ENCODE measurements at regions not wholly inside any gene's neighbourhood (a gene's known extent, or its start where the extent isn't known, plus 50 kb on each side); places are given as distances from the start of the nearest gene placed in this dataset.

DNA sequence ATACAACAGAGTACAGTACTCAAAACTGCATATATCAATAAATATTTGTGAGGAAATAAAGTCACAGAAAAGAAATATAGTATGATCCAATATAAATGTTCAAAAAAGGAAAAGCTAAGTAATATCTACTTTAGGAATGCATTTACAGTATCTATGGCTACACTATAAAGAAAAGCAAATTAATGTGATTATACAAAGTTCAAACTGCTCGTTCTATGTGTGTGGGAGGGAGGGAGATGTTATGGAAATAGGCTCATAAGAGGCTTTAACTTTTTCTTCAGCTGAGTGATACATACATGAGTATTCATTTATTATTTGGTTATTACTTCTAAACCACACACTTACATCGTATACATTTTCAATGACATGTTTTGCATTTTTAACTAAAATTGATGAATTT is 377.7 kb upstream of the AGTR1 start:
- DNase-seq, result no peak

DNA sequence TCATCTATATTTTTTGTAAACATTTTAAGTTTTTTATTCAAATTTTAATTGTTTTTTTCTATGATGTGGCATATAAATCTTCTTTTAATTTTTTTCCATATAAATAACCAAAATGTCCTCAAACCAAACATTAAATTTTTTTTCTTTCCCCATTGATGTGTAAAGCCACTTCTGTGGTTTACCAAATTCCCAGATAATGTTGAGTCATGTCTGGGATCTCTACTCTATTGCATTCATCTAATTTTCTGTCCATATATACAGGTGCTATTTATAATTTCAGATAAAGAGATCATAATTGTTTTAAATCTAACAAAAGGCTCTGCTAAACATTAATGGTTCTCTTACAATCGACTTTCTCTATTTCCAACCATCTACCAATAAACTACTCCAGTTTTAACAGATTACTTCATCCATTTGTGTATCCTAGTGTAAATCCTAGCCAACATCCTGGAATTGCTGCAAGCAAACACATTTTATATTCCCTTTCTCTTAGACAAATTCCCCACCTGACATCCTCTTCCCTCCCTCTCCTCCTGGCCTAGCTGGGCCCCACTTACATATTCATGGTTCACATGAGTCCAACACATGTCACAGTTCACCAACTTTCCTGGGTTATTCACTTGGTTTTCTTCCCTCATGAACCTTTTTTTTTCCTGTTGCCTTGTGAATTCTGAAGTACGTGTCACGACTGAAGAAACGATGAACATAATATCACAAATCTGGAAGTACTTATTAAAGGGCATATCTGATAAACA is 368.0 kb upstream of the AGTR1 start:
- DNase-seq, result no peak

GRCh38 chr3:148330542-148330941 is 367.2 kb upstream of the AGTR1 start:
- no peak for DNase-seq

GRCh38 chr3:148331081-148331846 is 366.4 kb upstream of the AGTR1 start:
- DNase-seq, result no peak

DNA sequence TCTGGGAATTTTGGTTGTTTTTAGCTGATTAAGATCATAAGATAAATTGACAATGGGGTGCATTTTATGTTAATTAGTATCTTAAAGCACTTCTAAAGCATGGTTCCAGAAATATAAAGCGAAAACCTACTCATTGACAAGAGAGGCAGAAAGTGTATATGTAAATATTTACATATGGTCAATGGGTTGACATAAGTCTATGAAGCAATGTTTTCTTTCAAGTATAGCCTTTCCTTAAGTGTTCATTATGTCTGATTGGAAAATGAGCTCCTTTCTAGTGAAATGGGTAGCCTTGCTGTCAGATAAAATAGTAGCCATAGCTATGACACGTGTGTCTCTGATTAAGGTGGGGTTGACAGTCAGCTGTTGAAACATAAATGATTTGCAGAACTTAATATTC is 365.2 kb upstream of the AGTR1 start:
- DNase-seq, result no peak

DNA sequence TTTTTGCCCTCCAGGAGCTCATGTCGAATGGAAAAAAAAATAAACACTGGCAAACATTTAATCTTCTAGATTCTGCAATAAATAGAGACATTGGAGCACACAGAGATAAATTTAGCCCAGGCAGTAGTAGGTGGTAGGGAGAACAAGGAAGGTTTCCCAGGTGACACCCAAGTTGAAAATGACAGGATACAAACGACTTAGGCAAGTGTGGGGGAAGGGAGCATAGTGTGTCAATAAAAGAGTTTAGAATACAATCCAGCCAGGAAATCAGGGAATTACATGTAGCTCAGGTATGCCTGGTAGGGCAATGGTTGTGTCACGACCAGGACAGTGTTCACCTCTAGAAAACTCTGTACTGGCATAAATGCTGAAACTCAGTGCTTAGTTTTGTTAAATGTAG is 364.6 kb upstream of the AGTR1 start:
- no peak for DNase-seq

GRCh38 chr3:148335612-148336011 is 362.1 kb upstream of the AGTR1 start:
- DNase-seq, result no peak

- no peak for DNase-seq
Observed at GRCh38 chr3:148343416-148343815, 354.3 kb upstream of the AGTR1 start.

GRCh38 chr3:148344521-148344920 is 353.2 kb upstream of the AGTR1 start:
- no peak for DNase-seq

- no peak for DNase-seq
Observed at GRCh38 chr3:148360051-148360450, 337.7 kb upstream of the AGTR1 start.

GRCh38 chr3:148366743-148367410 is 330.8 kb upstream of the AGTR1 start:
- DNase-seq, result no peak

DNA sequence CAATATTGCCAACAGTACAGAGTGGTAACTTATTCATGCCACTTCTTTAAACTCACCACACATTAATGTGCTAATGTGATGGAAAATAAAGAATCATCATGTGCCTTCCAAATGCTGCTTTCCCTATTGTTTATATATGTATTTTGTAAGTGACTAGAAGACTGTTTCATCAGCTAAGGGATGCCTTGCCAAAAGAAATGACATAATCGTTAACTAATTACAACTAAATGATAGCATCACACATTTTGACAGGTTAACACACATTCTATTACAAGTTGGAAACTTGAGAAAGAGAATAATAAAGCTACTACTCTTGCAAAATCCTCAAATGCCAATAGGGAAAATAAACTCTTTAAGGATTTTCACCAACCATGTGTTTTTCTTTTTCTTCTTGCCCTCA is 329.9 kb upstream of the AGTR1 start:
- no peak for DNase-seq

DNA sequence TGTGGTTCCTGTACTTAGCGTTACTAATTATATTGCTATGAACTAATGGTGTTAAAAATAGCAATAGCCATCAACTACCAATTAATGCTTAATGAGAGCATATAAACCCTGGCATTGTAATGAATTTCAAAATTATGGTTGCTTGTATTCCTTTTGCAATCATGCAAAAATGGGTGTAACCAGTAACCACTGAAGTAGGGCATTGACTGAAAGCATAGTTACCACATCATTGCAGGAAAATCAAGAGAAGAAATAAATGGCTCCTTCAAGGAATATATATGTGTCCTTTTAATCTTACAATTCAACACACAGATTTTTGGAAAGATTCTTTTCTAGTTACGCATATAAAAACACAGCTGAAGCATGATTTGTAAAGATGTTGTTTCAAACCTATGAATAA is 328.3 kb upstream of the AGTR1 start:
- DNase-seq, result no peak

GRCh38 chr3:148372206-148372875 is 325.4 kb upstream of the AGTR1 start:
- DNase-seq, result no peak

DNA sequence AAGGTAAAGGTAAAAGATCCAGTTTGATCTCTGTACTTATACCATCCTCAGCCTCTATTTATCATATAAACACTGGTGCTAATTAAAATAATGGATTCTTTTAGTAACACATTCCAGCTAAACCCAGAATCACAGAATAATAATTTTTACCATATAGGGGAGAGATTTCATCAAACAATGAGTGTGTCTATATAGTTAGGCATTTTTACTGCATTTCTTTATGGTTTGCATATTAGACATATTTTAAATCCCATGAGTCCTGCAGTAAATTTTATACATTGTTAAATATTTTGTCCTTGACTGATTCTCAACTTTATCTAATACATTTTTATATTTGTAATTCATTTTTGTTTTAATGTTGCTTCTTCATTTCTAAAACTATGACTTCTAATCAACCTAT is 323.7 kb upstream of the AGTR1 start:
- DNase-seq, result no peak

DNA sequence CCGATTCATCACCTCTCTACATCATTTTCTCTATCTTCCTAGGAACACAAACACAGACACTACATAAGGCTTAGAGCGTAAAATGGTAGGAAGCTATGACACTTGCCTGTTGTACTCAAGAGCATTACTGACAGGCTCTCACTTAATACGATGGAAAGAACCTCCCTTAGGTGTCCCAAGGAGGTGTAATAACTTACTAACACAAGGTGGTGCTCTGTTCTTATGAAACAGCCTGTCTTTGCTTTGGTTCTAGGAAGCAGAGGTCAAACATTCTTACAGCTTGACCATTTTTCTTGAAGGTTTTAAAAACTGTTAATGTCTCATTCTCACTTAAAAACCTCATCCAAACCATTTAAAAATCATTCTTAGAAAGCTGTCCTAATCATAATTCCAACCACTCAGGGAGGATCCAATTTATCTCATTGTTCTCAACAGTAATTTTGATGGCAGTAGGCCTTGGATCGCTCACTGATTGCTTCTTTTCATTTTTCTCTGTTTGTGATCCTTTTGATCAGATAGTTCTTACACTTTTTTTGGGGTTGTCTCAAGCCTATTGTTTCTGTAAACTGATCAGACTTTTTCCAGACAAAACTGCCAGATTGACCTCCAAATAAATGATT is 317.8 kb upstream of the AGTR1 start:
- no peak for DNase-seq

GRCh38 chr3:148381051-148381450 is 316.7 kb upstream of the AGTR1 start:
- DNase-seq, result no peak

DNA sequence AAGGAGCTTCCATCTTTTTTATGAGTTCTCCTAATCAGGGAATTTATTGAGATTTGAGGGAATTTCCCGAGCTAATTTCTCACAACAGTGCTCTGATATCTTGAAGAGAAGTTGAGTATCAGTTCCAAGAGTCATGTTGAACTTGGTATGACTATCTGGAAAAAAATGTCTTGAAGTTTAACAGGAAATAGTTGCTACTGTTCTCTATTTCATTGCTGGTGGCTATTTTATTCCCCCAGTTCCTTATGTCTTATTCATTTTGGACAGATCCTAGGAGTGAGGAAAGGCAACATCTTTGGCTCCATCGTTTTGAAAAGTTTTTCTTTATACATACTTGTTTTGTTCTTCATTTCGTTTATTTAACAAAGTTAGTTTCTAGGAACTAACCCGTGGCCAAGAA is 307.8 kb upstream of the AGTR1 start:
- no peak for DNase-seq

- DNase-seq, result no peak
Observed at GRCh38 chr3:148395821-148396220, 301.9 kb upstream of the AGTR1 start.

- no peak for DNase-seq
Observed at GRCh38 chr3:148400754-148401153, 296.9 kb upstream of the AGTR1 start.

DNA sequence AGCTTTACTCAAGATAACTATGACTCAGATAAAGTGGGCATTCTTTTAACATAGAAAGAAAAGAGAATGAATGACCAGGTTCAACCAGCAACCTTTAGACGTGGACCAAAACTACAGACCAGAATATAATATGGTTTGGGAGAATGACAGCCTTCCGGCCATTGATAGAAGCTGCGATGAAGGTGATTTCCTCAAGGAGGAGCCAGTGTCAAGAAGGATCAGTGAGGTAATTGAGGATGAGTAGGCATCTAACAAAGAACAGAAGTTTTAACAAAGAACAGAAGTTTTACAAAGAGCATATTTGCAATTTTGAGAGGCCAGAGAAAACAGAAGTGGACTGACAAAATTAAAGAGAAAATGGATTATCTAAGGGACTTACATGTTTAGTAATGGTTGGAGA is 289.0 kb upstream of the AGTR1 start:
- DNase-seq, result no peak

DNA sequence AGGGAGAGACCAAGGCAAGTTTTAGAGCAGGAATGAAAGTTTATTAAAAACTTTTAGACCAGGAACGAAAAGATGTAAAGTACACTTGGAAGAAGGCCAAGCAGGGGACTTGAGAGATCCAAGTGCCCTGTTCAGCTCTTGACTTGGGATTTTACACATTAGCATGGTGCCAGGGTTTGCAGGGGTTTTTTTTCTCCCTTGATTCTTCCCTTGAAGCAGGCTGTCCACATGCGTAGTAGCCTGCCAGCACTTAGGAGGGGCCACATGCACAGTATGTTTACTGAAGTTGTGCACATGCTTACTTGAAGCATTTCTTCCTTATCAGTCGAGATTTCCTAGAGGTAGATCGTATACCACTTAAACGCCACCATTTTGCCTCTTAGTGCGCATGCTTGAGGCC is 277.5 kb upstream of the AGTR1 start:
- DNase-seq, result no peak
